ENCODE measurements at regions not wholly inside any gene's neighbourhood (a gene's known extent, or its start where the extent isn't known, plus 50 kb on each side); places are given as distances from the start of the nearest gene placed in this dataset.

DNA sequence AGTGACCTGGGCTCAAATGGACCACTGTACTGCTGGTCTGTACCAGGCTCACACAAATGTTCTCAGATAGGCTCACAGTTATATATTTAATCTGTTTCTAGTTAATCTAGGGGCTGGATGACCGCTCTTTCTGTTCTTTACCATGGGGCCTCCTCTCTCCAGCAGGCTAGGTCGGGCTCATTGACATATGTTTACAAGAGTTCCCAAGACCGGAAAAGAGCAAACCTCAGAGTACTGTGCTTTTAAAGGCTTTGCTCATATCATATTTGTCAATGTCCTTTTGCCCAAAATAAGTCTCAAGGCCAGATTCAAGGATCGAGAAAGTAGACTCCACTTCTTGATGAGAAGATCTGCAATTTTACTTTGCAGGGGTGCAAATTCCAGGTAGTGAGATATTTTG is 348.0 kb upstream of the EPHA6 start:
- TF ChIP-seq CTCF (IDR thresholded peaks at IDR 0.05; ENCODE audit: insufficient read depth, low read length, poor library complexity, severe bottlenecking), result no peak
- no peak for TF ChIP-seq EZH2phosphoT487 (conservative IDR thresholded peaks at IDR 0.05; ENCODE audit: low read length)

Measured in SU-DHL-6 (cell line).